HG03457 (cell line): ENCODE measurements at regions not wholly inside any gene's neighbourhood (a gene's known extent, or its start where the extent isn't known, plus 50 kb on each side); places are given as distances from the start of the nearest gene placed in this dataset.

Experiments used
- ATAC-seq: cut with Tn5 transposase; IDR thresholded peaks from one replicate; pipeline ENCODE4 v1.9.1; 2021; ENCODE audit warnings: moderate number of reproducible peaks; ENCODE audit not compliant: unreplicated experiment

DNA sequence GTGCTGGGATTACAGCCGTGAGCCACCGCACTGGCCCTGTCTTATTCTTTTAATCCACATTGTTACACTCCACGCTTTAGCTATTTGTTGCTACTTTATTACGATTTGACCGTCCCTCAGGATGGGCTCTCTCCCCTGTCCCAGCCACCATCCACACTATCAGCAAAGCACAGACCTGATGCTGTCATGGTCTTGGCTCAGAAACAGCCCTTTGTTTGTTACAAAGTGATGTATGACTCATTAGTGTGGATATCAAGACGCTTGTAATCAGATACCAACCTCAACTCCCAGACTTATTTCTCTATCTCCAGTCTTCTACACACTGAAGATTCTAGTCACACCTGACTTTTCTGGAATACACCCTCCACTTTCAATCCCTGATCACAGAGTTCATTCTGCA, 84.6 kb upstream of the FREM2 start:
- no peak for ATAC-seq

- ATAC-seq: no peak
Observed at GRCh38 chr13:38606699-38607535, 80.0 kb upstream of the FREM2 start.

DNA sequence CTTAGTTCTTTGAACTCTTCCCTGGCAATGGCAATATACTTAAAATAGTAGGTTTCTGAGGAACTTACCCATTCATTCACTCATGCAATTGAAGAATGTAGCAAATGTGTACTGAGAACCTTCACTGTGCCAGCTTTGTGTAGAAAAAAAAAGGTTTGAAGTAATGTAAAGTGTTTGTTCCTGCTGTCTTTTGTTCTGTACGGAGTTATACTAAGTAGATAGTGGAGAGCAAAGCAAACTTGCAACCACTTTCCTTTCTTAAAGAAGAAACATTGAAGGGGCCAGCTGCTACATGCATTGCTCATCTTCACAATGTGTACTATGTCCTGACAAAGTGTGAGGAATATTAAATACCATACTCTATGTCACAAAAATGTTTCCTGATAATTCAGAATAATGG, 68.9 kb upstream of the FREM2 start:
- no peak for ATAC-seq

DNA sequence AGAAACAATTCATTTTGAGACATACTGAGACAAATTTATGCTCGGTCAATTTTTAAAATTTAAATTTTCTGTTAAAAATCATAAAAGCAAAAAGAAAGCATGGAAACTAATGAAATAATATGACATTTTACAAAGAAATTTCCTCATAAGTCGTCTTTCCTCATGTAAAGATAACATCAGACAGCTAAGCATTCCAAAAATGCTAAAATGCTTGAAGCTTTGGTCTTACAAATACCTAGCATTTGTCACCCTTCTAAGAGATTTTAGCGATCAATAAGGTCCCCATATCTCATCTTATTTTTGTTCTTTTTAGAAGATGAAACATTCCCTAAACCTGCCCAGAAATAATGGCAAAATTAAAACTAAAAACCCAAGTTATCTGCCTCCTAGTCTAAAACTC, 68.5 kb upstream of the FREM2 start:
- ATAC-seq: no peak

- ATAC-seq: no peak
Observed at GRCh38 chr13:38618881-38619280, 68.0 kb upstream of the FREM2 start.

GRCh38 chr13:38620876-38621275, 66.0 kb upstream of the FREM2 start:
- ATAC-seq: no peak

- ATAC-seq: no peak
Observed at GRCh38 chr13:38624822-38625221, 62.1 kb upstream of the FREM2 start.

GRCh38 chr13:38628554-38628953, 58.3 kb upstream of the FREM2 start:
- no peak for ATAC-seq

DNA sequence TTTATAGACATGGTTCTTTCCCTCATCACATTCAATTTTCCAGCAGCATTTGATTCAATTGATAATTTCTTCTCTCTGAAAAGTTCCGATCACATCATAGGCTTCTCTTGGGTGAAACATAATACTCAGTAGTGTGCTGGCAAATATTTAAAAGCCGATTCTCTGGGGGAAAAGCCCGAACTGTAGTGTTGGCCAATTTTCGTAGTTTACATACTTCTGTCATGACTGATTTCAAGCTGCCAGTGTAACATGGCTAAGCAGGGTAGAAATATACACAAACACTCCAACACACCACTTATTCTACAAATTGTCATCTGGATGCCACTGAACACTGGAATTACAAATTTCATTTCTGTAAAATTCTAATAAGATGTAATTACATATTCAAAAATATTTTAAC, 56.1 kb upstream of the FREM2 start:
- ATAC-seq: no peak

DNA sequence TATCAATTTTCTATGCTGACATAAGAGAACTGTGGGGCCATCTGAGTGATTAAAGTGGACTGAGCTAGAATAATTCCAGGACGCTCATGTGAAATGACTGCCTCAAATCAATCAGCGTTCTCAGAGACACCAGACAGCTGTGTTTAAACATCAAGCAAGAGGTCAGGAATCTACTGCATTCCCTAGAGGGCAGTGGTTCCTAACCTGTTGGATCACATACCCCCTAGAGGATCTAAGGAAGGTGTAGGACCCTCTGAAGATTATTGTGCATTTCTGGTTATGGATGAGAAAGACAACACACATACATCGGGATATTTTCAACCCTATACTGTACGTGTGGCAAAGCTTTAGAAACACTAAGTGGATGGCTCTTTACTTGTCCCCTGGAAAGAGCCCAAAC, 51.8 kb upstream of the FREM2 start:
- no peak for ATAC-seq

- ATAC-seq: no peak
Observed at GRCh38 chr13:38636073-38636472, 50.8 kb upstream of the FREM2 start.

- no peak for ATAC-seq
Observed at GRCh38 chr13:38636761-38637160, 50.1 kb upstream of the FREM2 start.
